Coronary artery (tissue), 2 donors: ENCODE measurements at regions not wholly inside any gene's neighbourhood (a gene's known extent, or its start where the extent isn't known, plus 50 kb on each side); places are given as distances from the start of the nearest gene placed in this dataset.

Experiments
- DNase-seq: peaks from one replicate; pipeline ENCODE4 v3.0.0-alpha.2; 2017; ENCODE audit warnings: low spot score
- H3K27ac ChIP-seq, 2 donors: fragments of 200-600 bp; sonication (generic); one replicate each; pipeline ENCODE4 v1.5.1; 2016 to 2019
- H3K4me3 ChIP-seq: fragments of 200-600 bp; sonication (generic); 2 replicates; pipeline ENCODE4 v1.5.1; 2016; ENCODE audit warnings: mild to moderate bottlenecking, moderate library complexity
- CTCF ChIP-seq: fragments of 200-600 bp; sonication (generic); IDR thresholded peaks from one replicate; pipeline ENCODE4 v1.5.1; 2019; ENCODE audit warnings: antibody characterized with exemption

- DNase-seq, result no peak
- Histone ChIP-seq H3K4me3 (no peak overlapping the region), H3K27ac (no peak overlapping the region)
- no peak for TF ChIP-seq CTCF
Measured at GRCh38 chr12:131368668-131369071, 342.2 kb upstream of the SFSWAP start.

GRCh38 chr12:131369094-131369845, 341.6 kb upstream of the SFSWAP start:
- no peak for DNase-seq
- Histone ChIP-seq H3K27ac (no peak overlapping the region), H3K4me3 (no peak overlapping the region)
- TF ChIP-seq CTCF, result no peak

- no peak for DNase-seq
- H3K27ac ChIP-seq, result no peak overlapping the region
- H3K4me3 ChIP-seq, result no peak overlapping the region
- no peak for TF ChIP-seq CTCF
Measured at GRCh38 chr12:131370321-131370720, 340.6 kb upstream of the SFSWAP start.

- DNase-seq, result no peak
- Histone ChIP-seq H3K27ac (no peak overlapping the region), H3K4me3 (no peak overlapping the region)
- TF ChIP-seq CTCF, result no peak
Measured at GRCh38 chr12:131370791-131371347, 340.0 kb upstream of the SFSWAP start.

GRCh38 chr12:131371401-131372170, 339.3 kb upstream of the SFSWAP start:
- no peak for TF ChIP-seq CTCF
- no peak overlapping the region for H3K4me3 ChIP-seq
- H3K27ac ChIP-seq, result peak overlapping the region in 1 of 2 donors; percentile 30
- DNase-seq, result no peak

GRCh38 chr12:131372171-131372475, 338.8 kb upstream of the SFSWAP start:
- TF ChIP-seq CTCF, result no peak
- DNase-seq, result no peak
- Histone ChIP-seq H3K4me3 (no peak overlapping the region), H3K27ac (no peak overlapping the region)
